H1 (cell line): ENCODE measurements at regions not wholly inside any gene's neighbourhood (a gene's known extent, or its start where the extent isn't known, plus 50 kb on each side); places are given as distances from the start of the nearest gene placed in this dataset.

Experiments
- BCL11A ChIP-seq, 2 experiments: IDR thresholded peaks; one replicate each; pipeline ENCODE4 v1.6.1; 2011; ENCODE audit warnings: low read depth in 2 of 2, low read length in 2 of 2, mild to moderate bottlenecking in 2 of 2
- EZH2 ChIP-seq: fragments of 200-600 bp; sonication (generic); IDR thresholded peaks from 2 replicates; pipeline ENCODE4 v1.7.1; 2012; ENCODE audit warnings: low read depth, mild to moderate bottlenecking, moderate library complexity, low read length, inconsistent platforms; ENCODE audit not compliant: severe bottlenecking
- KDM4A ChIP-seq: IDR thresholded peaks from one replicate; pipeline ENCODE4 v1.7.1; 2012; ENCODE audit warnings: low read depth, mild to moderate bottlenecking, moderate library complexity, low read length, inconsistent platforms; ENCODE audit not compliant: severe bottlenecking
- SP4 ChIP-seq: IDR thresholded peaks from 2 replicates; pipeline ENCODE4 v1.6.1; 2012; ENCODE audit warnings: low read length, inconsistent platforms

DNA sequence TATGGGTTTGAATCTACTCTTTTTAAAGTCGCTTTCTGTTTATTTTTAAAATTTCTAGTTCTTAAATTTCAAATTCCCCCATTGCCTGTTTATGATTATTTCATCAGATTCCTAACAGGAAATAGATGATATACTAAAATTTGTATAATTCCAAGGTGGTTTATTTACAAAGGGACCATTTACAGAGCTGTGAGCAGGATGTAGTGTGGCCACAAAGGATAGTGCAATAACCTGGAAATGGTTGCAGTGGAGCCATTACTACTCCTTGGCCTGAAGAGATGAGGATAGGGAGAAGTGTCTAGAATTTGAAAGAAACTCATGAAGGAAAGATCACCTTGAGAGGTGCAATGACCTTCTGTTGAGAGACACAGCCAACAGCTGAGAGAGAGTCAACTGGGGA, 58.5 kb upstream of the AP4E1 start (continued):
- TF ChIP-seq KDM4A (no peak), EZH2 (no peak), BCL11A (IDR thresholded peaks at IDR 0.05; ENCODE audit: low read depth in 2 of 2, low read length in 2 of 2) (no peak), SP4 (no peak)
- TF ChIP-seq, all 59 proteins: peak for 0
